ENCODE measurements at regions not wholly inside any gene's neighbourhood (a gene's known extent, or its start where the extent isn't known, plus 50 kb on each side); places are given as distances from the start of the nearest gene placed in this dataset.

GRCh38 chr10:111222961-111223360 is 146.1 kb downstream of the ADRA2A start:
- intact Hi-C loops (cut with DNase I, micrococcal nuclease), result no loop called here
- ATAC-seq (no peak), DNase-seq (no peak)
- no peaks in the 10 kb centered on the region for H3K36me3 ChIP-seq (ENCODE audit: low read depth)
- TF ChIP-seq, protein P1, sequence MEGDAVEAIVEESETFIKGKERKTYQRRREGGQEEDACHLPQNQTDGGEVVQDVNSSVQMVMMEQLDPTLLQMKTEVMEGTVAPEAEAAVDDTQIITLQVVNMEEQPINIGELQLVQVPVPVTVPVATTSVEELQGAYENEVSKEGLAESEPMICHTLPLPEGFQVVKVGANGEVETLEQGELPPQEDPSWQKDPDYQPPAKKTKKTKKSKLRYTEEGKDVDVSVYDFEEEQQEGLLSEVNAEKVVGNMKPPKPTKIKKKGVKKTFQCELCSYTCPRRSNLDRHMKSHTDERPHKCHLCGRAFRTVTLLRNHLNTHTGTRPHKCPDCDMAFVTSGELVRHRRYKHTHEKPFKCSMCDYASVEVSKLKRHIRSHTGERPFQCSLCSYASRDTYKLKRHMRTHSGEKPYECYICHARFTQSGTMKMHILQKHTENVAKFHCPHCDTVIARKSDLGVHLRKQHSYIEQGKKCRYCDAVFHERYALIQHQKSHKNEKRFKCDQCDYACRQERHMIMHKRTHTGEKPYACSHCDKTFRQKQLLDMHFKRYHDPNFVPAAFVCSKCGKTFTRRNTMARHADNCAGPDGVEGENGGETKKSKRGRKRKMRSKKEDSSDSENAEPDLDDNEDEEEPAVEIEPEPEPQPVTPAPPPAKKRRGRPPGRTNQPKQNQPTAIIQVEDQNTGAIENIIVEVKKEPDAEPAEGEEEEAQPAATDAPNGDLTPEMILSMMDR (IDR thresholded peaks at IDR 0.05), result no peak
- no peaks in the 10 kb centered on the region for H3K9me3 ChIP-seq
- no peaks in the 10 kb centered on the region for H3K4me1 ChIP-seq (ENCODE audit: low read depth)
- no peak overlapping the region for H3K4me3 ChIP-seq

DNA sequence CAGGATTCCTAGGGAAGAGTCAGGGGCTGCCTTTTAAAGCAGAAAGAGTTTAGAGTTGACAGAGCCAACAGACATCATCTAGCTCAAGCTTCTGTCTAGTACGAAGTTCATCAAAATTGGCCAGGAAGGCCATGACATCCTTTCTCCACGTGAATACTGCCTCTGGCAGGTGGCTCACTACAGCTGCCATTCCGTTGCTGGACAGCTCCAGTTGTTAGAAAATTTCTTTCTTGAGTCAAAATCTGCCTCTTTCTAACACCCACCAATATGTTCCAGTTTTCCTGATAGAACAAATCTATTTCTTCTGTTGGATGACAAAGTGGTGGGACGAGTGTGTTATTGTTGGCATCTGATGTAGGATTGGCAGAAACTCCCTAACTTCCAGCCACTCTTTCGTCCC is 154.9 kb downstream of the ADRA2A start:
- ATAC-seq, result no peak
- TF ChIP-seq, protein P1 (IDR thresholded peaks at IDR 0.05), result no peak
- intact Hi-C loops (cut with DNase I, micrococcal nuclease), result no loop called here

DNA sequence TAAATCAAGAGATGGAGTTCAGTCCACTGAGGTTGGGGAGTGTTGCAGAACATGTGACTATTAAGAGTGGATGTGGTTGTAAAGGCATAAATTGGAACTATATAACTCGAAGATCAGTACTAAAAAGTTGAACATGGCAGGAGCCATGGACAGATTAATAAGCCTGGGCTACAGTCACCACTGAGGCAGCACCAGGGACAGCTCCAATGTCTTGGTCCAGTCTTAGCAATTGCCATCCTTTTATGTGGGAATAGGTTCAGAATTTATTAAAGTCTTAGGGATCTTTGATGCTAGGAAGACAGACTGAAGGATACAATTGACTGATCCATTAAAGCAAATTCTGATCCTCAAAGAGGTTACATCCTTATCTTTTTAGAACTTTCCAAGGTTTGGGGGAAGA is 156.6 kb downstream of the ADRA2A start:
- no peak for DNase-seq
- intact Hi-C loops (cut with DNase I, micrococcal nuclease), result no loop called here

More for the DNA sequence above, 154.9 kb downstream of the ADRA2A start:
- Histone ChIP-seq H3K4me1 (ENCODE audit: low read depth) (no peaks in the 10 kb centered on the region), H3K4me3 (no peak overlapping the region), H3K36me3 (ENCODE audit: low read depth) (no peaks in the 10 kb centered on the region), H3K9me3 (no peaks in the 10 kb centered on the region)
- DNase-seq, result no peak

DNA sequence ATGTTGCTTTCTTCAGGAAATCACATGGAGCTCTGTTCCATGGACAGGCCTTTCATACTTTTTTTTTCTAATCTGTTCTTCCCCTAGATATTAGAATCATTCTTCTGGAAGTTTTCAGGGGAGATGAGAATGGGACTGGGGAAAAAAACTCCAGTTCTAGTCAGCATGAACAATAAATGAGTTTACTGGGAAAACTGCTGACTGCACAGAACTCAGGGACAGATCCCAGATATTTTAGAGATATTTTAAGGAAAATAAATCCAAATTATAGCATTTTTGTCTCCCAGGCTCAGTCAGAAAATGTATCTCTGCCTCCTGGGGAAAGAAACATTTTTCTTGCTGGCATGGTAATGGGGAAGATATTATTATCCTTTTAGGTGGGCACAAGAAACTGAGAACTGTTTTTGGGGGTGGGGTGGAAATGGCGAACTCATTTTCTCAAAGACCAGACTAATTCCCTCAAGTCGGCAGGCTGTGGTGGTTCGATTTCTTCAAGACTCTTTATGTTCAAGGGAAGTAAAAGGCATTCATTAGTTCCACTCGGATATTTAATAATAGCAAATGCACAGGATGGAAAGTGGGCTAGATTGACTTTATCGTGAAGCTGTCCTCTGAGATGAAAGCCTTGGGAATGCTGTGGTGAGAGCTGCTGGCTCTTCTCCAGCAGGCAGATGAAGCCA is 157.5 kb downstream of the ADRA2A start:
- Histone ChIP-seq H3K4me1 (ENCODE audit: low read depth) (no peaks in the 10 kb centered on the region), H3K4me3 (no peak overlapping the region), H3K9me3 (no peaks in the 10 kb centered on the region), H3K36me3 (ENCODE audit: low read depth) (no peaks in the 10 kb centered on the region)
- TF ChIP-seq, protein P1 (IDR thresholded peaks at IDR 0.05), result no peak
- no peak for DNase-seq
- intact Hi-C loops (cut with DNase I, micrococcal nuclease), result no loop called here
- ATAC-seq, result no peak

More for the DNA sequence above, 156.6 kb downstream of the ADRA2A start:
- TF ChIP-seq, protein P1 (IDR thresholded peaks at IDR 0.05), result no peak
- Histone ChIP-seq H3K36me3 (ENCODE audit: low read depth) (no peaks in the 10 kb centered on the region), H3K4me1 (ENCODE audit: low read depth) (no peaks in the 10 kb centered on the region), H3K4me3 (no peak overlapping the region), H3K9me3 (no peaks in the 10 kb centered on the region)
- ATAC-seq, result no peak

DNA sequence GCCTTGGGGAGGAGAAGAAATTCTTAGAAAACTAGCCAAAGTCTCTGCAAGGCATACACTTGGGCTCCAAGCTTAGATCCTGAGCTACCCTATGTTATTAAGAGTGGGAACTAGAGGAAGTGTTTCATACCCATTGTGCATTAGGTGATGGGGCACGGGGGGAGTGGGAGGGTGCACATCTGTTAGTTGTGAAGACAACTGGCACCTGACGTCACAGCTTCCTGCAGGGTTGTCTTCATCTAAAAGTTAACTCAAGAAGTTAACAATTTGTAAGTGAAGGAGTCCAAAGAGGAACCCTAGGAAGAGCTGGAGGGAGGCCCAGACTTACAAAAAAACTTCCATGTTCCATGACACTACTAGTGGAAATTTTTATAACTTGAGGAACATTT is 158.1 kb downstream of the ADRA2A start:
- TF ChIP-seq, protein P1 (IDR thresholded peaks at IDR 0.05), result no peak
- intact Hi-C loops (cut with DNase I, micrococcal nuclease), result no loop called here
- ATAC-seq, result no peak
- DNase-seq, result no peak
- Histone ChIP-seq H3K4me1 (ENCODE audit: low read depth) (no peaks in the 10 kb centered on the region), H3K9me3 (no peaks in the 10 kb centered on the region), H3K4me3 (no peak overlapping the region), H3K36me3 (ENCODE audit: low read depth) (no peaks in the 10 kb centered on the region)

DNA sequence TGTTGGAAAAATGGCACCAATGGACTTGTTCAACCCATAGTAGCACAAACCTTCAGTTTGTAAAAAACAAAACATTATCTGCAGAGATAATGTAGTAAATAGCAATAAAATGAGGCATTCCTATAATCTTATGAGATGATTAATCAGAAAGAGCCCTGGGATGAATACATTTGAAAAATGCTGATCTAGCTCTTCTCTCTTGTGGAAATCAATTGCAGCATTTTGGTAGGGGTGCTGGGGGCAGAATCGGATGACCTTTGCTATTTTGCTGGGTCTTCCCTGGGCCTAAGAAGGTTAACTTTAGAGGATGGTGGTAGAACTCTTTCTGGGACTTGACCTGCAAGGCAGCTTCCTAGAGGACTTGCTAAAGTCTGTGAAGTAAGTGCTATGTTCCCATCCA is 163.5 kb downstream of the ADRA2A start:
- TF ChIP-seq, protein P1 (IDR thresholded peaks at IDR 0.05), result no peak
- H3K4me1 ChIP-seq (ENCODE audit: low read depth), result no peaks in the 10 kb centered on the region
- no peak for ATAC-seq

More for the DNA sequence above, 163.5 kb downstream of the ADRA2A start:
- no peak for DNase-seq
- Histone ChIP-seq H3K9me3 (no peaks in the 10 kb centered on the region), H3K4me3 (no peak overlapping the region), H3K36me3 (ENCODE audit: low read depth) (no peaks in the 10 kb centered on the region)
- intact Hi-C loops (cut with DNase I, micrococcal nuclease), result no loop called here

All from mucosa of descending colon (tissue), 3 donors.